OCI-LY3 (cell line): ENCODE measurements at regions not wholly inside any gene's neighbourhood (a gene's known extent, or its start where the extent isn't known, plus 50 kb on each side); places are given as distances from the start of the nearest gene placed in this dataset.
"Not testable (repeated sequence)": the region's sequence is repeated elsewhere in the genome, so short reads cannot be mapped to it uniquely, and the experiment has no call there.

Experiments used
- EZH2phosphoT487 ChIP-seq: fragments of 200-600 bp; shearing (Covaris generic); IDR thresholded peaks from 2 replicates; pipeline ENCODE4 v1.6.1; 2018; ENCODE audit warnings: antibody characterized with exemption, mixed run types, low read depth
- TF ChIP-seq, protein P1 (sequence below): fragments of 200-600, 300-600 bp; sonication (generic); IDR thresholded peaks from 2 replicates; pipeline ENCODE4 v1.5.1; 2014; ENCODE audit warnings: antibody characterized with exemption, low read length, low read depth

DNA sequence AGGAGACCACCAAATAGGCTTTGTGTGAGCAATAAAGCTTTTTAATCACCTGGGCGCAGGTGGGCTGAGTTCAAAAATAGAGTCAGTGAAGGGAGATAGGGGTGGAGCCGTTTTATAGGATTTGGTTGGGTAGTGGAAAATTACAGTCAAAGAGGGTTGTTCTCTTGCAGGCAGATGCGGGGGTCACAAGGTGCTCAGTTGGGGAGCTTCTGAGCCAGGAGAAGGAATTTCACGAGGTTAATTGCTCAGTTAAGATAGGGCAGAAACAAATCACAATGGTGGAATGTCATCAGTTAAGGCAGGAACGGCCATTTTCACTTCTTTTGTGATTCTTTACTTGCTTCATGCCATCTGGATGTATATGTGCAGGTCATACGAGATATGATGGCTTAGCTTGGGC lies 385.1 kb downstream of the PCDH10 start:
- TF ChIP-seq, protein P1, sequence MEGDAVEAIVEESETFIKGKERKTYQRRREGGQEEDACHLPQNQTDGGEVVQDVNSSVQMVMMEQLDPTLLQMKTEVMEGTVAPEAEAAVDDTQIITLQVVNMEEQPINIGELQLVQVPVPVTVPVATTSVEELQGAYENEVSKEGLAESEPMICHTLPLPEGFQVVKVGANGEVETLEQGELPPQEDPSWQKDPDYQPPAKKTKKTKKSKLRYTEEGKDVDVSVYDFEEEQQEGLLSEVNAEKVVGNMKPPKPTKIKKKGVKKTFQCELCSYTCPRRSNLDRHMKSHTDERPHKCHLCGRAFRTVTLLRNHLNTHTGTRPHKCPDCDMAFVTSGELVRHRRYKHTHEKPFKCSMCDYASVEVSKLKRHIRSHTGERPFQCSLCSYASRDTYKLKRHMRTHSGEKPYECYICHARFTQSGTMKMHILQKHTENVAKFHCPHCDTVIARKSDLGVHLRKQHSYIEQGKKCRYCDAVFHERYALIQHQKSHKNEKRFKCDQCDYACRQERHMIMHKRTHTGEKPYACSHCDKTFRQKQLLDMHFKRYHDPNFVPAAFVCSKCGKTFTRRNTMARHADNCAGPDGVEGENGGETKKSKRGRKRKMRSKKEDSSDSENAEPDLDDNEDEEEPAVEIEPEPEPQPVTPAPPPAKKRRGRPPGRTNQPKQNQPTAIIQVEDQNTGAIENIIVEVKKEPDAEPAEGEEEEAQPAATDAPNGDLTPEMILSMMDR = not testable (repeated sequence)
- TF ChIP-seq EZH2phosphoT487 = not testable (repeated sequence)
